Fibroblast of skin of abdomen (primary cell): ENCODE measurements at regions not wholly inside any gene's neighbourhood (a gene's known extent, or its start where the extent isn't known, plus 50 kb on each side); places are given as distances from the start of the nearest gene placed in this dataset.
"Not testable (repeated sequence)": the region's sequence is repeated elsewhere in the genome, so short reads cannot be mapped to it uniquely, and the experiment has no call there.

Experiments
- DNase-seq: peaks from one replicate; pipeline ENCODE4 v3.0.0-alpha.2; 2013

GRCh38 chr5:176060472-176061268, 92.6 kb upstream of the THOC3 start:
- not testable (repeated sequence) for DNase-seq

GRCh38 chr5:176061269-176061622, 93.1 kb upstream of the THOC3 start:
- not testable (repeated sequence) for DNase-seq

- not testable (repeated sequence) for DNase-seq
Observed at GRCh38 chr5:176061660-176062059, 93.5 kb upstream of the THOC3 start.

GRCh38 chr5:176066262-176066945, 98.3 kb upstream of the THOC3 start:
- not testable (repeated sequence) for DNase-seq

GRCh38 chr5:176067162-176067561, 99.0 kb upstream of the THOC3 start:
- not testable (repeated sequence) for DNase-seq

GRCh38 chr5:176067948-176068347, 99.8 kb upstream of the THOC3 start:
- DNase-seq: not testable (repeated sequence)

- DNase-seq: not testable (repeated sequence)
Observed at GRCh38 chr5:176073996-176074571, 106.0 kb upstream of the THOC3 start.

GRCh38 chr5:176083717-176084116, 115.6 kb upstream of the THOC3 start:
- not testable (repeated sequence) for DNase-seq

- not testable (repeated sequence) for DNase-seq
Observed at GRCh38 chr5:176103083-176103482, 135.0 kb upstream of the THOC3 start.

GRCh38 chr5:176112888-176113287, 125.3 kb upstream of the SIMC1 start:
- not testable (repeated sequence) for DNase-seq

GRCh38 chr5:176113673-176114335, 124.4 kb upstream of the SIMC1 start:
- DNase-seq: not testable (repeated sequence)

GRCh38 chr5:176114825-176115224, 123.4 kb upstream of the SIMC1 start:
- DNase-seq: not testable (repeated sequence)

GRCh38 chr5:176117699-176118238, 120.5 kb upstream of the SIMC1 start:
- DNase-seq: not testable (repeated sequence)

- not testable (repeated sequence) for DNase-seq
Observed at GRCh38 chr5:176122361-176122760, 115.9 kb upstream of the SIMC1 start.

- not testable (repeated sequence) for DNase-seq
Observed at GRCh38 chr5:176124120-176124519, 114.1 kb upstream of the SIMC1 start.

- DNase-seq: no peak
Observed at GRCh38 chr5:176131771-176132170, 106.5 kb upstream of the SIMC1 start.

- DNase-seq: no peak
Observed at GRCh38 chr5:176132471-176133288, 105.5 kb upstream of the SIMC1 start.

GRCh38 chr5:176133289-176133870, 104.8 kb upstream of the SIMC1 start:
- DNase-seq: no peak

- DNase-seq: no peak
Observed at GRCh38 chr5:176133877-176134276, 104.3 kb upstream of the SIMC1 start.

- DNase-seq: no peak
Observed at GRCh38 chr5:176134529-176135223, 103.5 kb upstream of the SIMC1 start.

- not testable (repeated sequence) for DNase-seq
Observed at GRCh38 chr5:176140138-176140537, 98.1 kb upstream of the SIMC1 start.
